BE2C (cell line): ENCODE measurements at regions not wholly inside any gene's neighbourhood (a gene's known extent, or its start where the extent isn't known, plus 50 kb on each side); places are given as distances from the start of the nearest gene placed in this dataset.
A peak's percentile ranks its signal among the peaks of the same experiment; 100 is the strongest.
"Not testable (repeated sequence)": the region's sequence is repeated elsewhere in the genome, so short reads cannot be mapped to it uniquely, and the experiment has no call there.

ENCODE experiments used
- DNase-seq: peaks from one replicate; pipeline ENCODE4 v3.0.0-alpha.2; 2020
- H3K27me3 ChIP-seq: fragments of 250-450 bp; sonication (Bioruptor Pico); 2 replicates; pipeline ENCODE4 v1.5.1; 2020; ENCODE audit warnings: mild to moderate bottlenecking
- H3K36me3 ChIP-seq: fragments of 250-450 bp; sonication (Bioruptor Pico); 2 replicates; pipeline ENCODE4 v1.5.1; 2020; ENCODE audit warnings: mild to moderate bottlenecking
- H3K4me1 ChIP-seq: fragments of 250-450 bp; sonication (Bioruptor Pico); 2 replicates; pipeline ENCODE4 v1.5.1; 2020
- H3K4me3 ChIP-seq: 2 replicates; pipeline ENCODE4 v1.5.1; 2011; ENCODE audit warnings: low read depth, low read length
- H3K9me3 ChIP-seq: fragments of 250-450 bp; sonication (Bioruptor Pico); 2 replicates; pipeline ENCODE4 v1.5.1; 2020
- TF ChIP-seq, protein P1 (sequence below): IDR thresholded peaks from 2 replicates; pipeline ENCODE4 v1.5.1; 2012; ENCODE audit warnings: mild to moderate bottlenecking, low read depth, low read length

DNA sequence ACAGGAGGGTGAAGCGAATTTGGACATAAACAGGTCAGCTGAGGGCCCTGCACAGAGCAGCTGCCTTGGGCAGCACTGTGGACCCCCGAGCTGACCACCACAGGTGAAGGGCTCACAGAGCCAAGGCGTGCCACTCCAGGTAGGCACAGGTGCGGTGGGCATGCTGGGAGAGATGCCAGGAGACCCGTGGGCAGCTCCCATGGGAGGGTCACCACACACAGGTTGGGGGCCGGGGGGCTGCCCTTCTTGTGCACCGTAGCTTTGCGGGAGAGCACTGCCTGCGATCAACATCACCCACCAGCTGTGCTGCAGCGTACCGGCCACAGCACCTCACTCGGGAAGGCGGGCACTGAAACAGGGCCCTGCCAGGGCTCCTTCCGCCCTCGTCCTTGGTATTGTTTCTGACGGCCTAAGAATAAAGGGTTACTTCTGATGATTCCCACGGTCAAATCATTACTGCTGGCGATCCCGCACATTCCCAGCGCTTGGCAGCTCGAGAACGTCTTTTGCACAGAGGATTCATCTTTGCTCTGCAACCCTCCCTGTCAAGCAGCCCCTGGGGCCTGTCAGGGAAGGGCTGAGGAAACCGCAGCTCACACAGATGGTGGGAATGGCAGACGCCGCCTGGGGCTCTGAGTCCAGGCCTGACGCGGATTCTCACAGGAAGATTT, 181.7 kb downstream of the BANP start:
- no peak overlapping the region for H3K4me3 ChIP-seq
- peak; percentile 66 for DNase-seq
- H3K27me3 ChIP-seq: no peaks in the 10 kb centered on the region
- no peaks in the 10 kb centered on the region for H3K9me3 ChIP-seq
- no peaks in the 10 kb centered on the region; the same call in 1 of the 2 replicates for H3K4me1 ChIP-seq
- TF ChIP-seq, protein P1, sequence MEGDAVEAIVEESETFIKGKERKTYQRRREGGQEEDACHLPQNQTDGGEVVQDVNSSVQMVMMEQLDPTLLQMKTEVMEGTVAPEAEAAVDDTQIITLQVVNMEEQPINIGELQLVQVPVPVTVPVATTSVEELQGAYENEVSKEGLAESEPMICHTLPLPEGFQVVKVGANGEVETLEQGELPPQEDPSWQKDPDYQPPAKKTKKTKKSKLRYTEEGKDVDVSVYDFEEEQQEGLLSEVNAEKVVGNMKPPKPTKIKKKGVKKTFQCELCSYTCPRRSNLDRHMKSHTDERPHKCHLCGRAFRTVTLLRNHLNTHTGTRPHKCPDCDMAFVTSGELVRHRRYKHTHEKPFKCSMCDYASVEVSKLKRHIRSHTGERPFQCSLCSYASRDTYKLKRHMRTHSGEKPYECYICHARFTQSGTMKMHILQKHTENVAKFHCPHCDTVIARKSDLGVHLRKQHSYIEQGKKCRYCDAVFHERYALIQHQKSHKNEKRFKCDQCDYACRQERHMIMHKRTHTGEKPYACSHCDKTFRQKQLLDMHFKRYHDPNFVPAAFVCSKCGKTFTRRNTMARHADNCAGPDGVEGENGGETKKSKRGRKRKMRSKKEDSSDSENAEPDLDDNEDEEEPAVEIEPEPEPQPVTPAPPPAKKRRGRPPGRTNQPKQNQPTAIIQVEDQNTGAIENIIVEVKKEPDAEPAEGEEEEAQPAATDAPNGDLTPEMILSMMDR: no peak
- no peaks in the 10 kb centered on the region for H3K36me3 ChIP-seq

GRCh38 chr16:88133507-88133843, 182.2 kb downstream of the BANP start:
- no peaks in the 10 kb centered on the region; the same call in 1 of the 2 replicates for H3K4me1 ChIP-seq
- no peaks in the 10 kb centered on the region for H3K27me3 ChIP-seq
- no peaks in the 10 kb centered on the region for H3K36me3 ChIP-seq
- no peak overlapping the region for H3K4me3 ChIP-seq
- H3K9me3 ChIP-seq: no peaks in the 10 kb centered on the region
- TF ChIP-seq, protein P1: no peak
- no peak for DNase-seq

DNA sequence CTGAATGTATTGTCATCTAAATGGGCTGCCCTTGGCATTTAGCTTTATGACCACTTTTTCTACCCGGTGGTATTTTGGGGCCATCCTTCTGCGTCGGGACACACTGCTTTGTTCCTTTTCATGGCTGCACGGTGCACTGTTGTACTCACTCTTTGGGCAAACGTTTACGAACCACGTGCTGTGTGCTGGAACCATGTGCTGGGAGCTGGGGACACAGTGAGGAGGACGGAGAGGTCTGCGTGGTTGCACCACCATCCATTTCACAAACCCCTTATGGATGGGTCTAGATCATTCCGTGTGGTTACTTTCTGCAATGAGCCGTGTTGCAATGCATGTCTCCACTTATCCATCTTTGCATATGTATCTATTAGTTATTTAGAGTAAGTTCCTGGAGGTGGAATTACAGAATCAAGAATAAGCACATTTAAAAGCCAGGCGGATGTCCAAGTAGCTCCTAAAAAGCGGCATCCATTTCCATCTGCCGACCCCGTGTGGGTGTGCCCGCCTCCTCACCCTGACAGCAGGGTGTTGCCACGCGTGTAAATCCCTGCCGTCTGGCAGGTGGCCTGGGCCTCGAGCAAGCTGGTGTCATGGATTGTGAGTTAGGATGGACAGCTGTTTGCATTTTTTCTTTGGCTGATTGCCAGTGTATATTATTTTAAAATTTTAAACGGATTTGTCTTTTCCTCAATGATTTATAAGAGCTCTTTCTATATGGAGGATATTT, 183.1 kb downstream of the BANP start:
- H3K36me3 ChIP-seq, H3K4me1 ChIP-seq, DNase-seq, H3K4me3 ChIP-seq, H3K27me3 ChIP-seq, H3K9me3 ChIP-seq: not testable (repeated sequence)

DNA sequence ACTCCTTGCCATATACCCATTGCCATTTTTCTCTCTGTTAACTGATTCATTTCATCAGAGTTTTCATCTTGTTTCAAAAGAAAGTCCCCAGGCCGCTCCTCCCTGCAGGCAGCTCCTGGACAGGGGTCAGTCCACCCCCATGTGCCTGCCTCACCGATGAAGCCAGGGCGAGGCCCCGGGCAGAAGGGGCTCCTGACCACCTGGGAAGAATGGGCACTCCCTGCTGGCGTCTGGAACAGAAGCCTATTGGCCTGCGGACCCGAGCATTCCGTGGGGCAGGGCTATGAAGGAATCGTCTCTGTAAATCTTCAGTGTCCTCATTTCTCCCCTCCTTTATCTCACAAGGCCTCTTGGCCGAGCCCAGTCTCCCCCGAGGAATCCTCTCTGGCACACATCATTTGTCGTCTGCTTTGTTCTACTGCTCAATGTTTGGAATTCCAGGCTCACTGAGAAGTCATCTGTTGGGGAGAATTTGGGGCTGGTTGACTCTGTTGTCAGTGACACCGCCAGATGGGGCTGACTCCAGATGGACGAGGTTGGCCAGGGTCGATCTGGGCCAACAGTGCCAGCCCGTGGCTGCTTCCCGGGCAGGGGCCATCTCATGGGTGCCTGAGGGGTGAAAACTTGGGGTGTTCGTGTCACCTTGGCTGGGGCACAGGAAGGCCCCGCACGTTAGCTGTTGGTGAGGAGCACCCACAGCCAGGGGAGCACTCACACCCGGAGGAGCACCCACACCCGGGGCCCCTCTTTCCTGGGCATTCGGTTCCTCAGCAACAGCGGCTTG, 183.9 kb downstream of the BANP start:
- H3K4me3 ChIP-seq, H3K27me3 ChIP-seq, DNase-seq, H3K4me1 ChIP-seq, H3K9me3 ChIP-seq, H3K36me3 ChIP-seq: not testable (repeated sequence)

DNA sequence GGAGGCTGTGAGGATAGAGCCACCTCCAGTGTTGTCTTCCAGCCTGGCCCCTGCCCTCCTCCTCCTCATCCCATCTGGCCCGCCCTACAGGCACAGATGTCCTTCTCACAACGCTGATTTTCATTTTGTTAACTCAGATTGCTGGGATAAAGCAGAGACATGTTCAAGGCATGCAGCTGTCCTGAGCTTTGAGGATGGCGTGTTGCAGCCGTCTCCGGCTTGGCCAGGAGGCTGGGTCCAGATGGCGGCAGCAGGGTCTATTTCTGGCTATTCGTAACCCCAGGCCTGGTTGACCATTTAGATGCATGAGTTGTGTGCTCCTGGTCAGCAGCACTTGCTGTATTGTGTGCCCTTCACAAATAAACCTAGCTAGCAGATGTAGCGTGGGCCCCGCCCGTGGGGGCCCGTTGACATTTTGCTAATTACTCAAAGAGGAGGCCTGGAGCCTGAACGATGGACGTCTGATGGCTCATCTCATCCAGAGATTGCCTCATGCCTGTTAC, 185.0 kb downstream of the BANP start:
- DNase-seq: peak; percentile 39
- H3K4me3 ChIP-seq: not testable (repeated sequence)

GRCh38 chr16:88136939-88137338, 185.7 kb downstream of the BANP start:
- DNase-seq, H3K9me3 ChIP-seq, H3K4me3 ChIP-seq, H3K4me1 ChIP-seq, H3K27me3 ChIP-seq, H3K36me3 ChIP-seq: not testable (repeated sequence)

More for the DNA sequence above, 185.0 kb downstream of the BANP start:
- not testable (repeated sequence) for H3K9me3 ChIP-seq, H3K27me3 ChIP-seq, H3K36me3 ChIP-seq, H3K4me1 ChIP-seq

DNA sequence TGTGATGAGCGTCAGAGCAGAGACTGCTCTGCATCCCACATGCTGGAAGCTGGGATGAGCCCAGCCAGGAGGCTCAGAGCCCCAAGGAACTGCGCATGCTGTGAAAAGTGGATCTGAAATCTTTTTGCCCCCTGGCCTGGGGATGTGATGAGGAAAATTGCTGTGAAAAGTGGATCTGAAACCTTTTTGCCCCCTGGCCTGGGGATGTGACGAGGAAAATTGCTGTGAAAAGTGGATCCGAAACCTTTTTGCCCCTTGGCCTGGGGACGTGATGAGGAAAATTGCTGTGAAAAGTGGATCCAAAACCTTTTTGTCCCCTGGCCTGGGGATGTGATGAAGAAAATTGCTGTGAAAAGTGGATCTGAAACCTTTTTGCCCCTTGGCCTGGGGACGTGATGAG, 187.9 kb downstream of the BANP start:
- H3K4me3 ChIP-seq, H3K4me1 ChIP-seq, H3K27me3 ChIP-seq, DNase-seq, H3K36me3 ChIP-seq, H3K9me3 ChIP-seq: not testable (repeated sequence)

- not testable (repeated sequence) for H3K27me3 ChIP-seq, H3K36me3 ChIP-seq, DNase-seq, H3K9me3 ChIP-seq, H3K4me3 ChIP-seq, H3K4me1 ChIP-seq
Observed at GRCh38 chr16:88140195-88140594, 189.0 kb downstream of the BANP start.

GRCh38 chr16:88141580-88141979, 190.3 kb downstream of the BANP start:
- H3K4me3 ChIP-seq: no peak overlapping the region
- no peak for DNase-seq
- H3K27me3 ChIP-seq: no peaks in the 10 kb centered on the region
- TF ChIP-seq, protein P1: no peak
- H3K36me3 ChIP-seq: no peaks in the 10 kb centered on the region
- no peaks in the 10 kb centered on the region for H3K9me3 ChIP-seq
- H3K4me1 ChIP-seq: no peaks in the 10 kb centered on the region; the same call in 1 of the 2 replicates

- not testable (repeated sequence) for DNase-seq, H3K4me1 ChIP-seq, H3K9me3 ChIP-seq, H3K36me3 ChIP-seq, H3K27me3 ChIP-seq, H3K4me3 ChIP-seq
Observed at GRCh38 chr16:88142056-88142935, 191.1 kb downstream of the BANP start.

- not testable (repeated sequence) for H3K36me3 ChIP-seq, H3K4me3 ChIP-seq, H3K27me3 ChIP-seq, DNase-seq, H3K9me3 ChIP-seq, H3K4me1 ChIP-seq
Observed at GRCh38 chr16:88143122-88144027, 192.1 kb downstream of the BANP start.
